GM23338 (cell line): ENCODE measurements at regions not wholly inside any gene's neighbourhood (a gene's known extent, or its start where the extent isn't known, plus 50 kb on each side); places are given as distances from the start of the nearest gene placed in this dataset.

Source experiments
- ATAC-seq: fragments of 200-7000 bp; cut with Tn5 transposase; 3 replicates; pipeline ENCODE4 v1.9.1; 2020
- DNase-seq: peaks from one replicate; pipeline ENCODE4 v3.0.0-alpha.2; 2015; ENCODE audit warnings: low spot score
- H2AFZ ChIP-seq: fragments of 200-600 bp; sonication (generic); 2 replicates; pipeline ENCODE4 v1.8.0; 2016; ENCODE audit warnings: antibody characterized with exemption, mild to moderate bottlenecking, moderate library complexity
- H3F3A ChIP-seq: fragments of 200-600 bp; sonication (generic); replicated peaks from 2 replicates; pipeline ENCODE4 v1.8.0; 2017; ENCODE audit warnings: antibody characterized with exemption, mixed run types, low read depth
- H3K27ac ChIP-seq: fragments of 200-600 bp; sonication (generic); 2 replicates; pipeline ENCODE4 v1.6.1; 2016; ENCODE audit warnings: low read depth
- H3K27me3 ChIP-seq: fragments of 200-600 bp; sonication (generic); 2 replicates; pipeline ENCODE4 v1.8.0; 2016; ENCODE audit warnings: mild to moderate bottlenecking, mixed run types, moderate library complexity; ENCODE audit not compliant: insufficient read depth
- H3K36me3 ChIP-seq: fragments of 200-600 bp; sonication (generic); 2 replicates; pipeline ENCODE4 v1.8.0; 2016; ENCODE audit warnings: mild to moderate bottlenecking; ENCODE audit not compliant: insufficient read depth
- H3K4me1 ChIP-seq: fragments of 200-600 bp; sonication (generic); 2 replicates; pipeline ENCODE4 v1.8.0; 2016; ENCODE audit warnings: mild to moderate bottlenecking, moderate library complexity; ENCODE audit not compliant: insufficient read depth
- H3K4me2 ChIP-seq: fragments of 200-600 bp; sonication (generic); 2 replicates; pipeline ENCODE4 v1.7.1; 2017; ENCODE audit warnings: mixed run types
- H3K4me3 ChIP-seq: fragments of 200-600 bp; sonication (generic); 2 replicates; pipeline ENCODE4 v1.6.1; 2016; ENCODE audit warnings: mixed run types
- H3K79me2 ChIP-seq: fragments of 200-600 bp; sonication (generic); replicated peaks from 2 replicates; pipeline ENCODE4 v1.8.0; 2017; ENCODE audit warnings: mild to moderate bottlenecking; ENCODE audit not compliant: insufficient read depth
- H3K9me2 ChIP-seq: fragments of 200-600 bp; sonication (generic); 2 replicates; pipeline ENCODE4 v1.8.0; 2017; ENCODE audit not compliant: insufficient read depth
- H4K20me1 ChIP-seq: fragments of 200-600 bp; sonication (generic); replicated peaks from 2 replicates; pipeline ENCODE4 v1.8.0; 2017; ENCODE audit warnings: mild to moderate bottlenecking; ENCODE audit not compliant: insufficient read depth
- H3K27ac Mint-ChIP-seq: 2 replicates; pipeline ENCODE4 v1.8.0; 2020; ENCODE audit warnings: inconsistent platforms, mild to moderate bottlenecking, moderate library complexity, mixed read lengths
- H3K27me3 Mint-ChIP-seq: 3 replicates; pipeline ENCODE4 v1.8.0; 2022; ENCODE audit warnings: low read depth, mild to moderate bottlenecking, moderate library complexity, mixed read lengths, inconsistent platforms; ENCODE audit not compliant: insufficient read depth, poor library complexity
- H3K36me3 Mint-ChIP-seq: 3 replicates; pipeline ENCODE4 v1.8.0; 2021; ENCODE audit warnings: low read depth, mild to moderate bottlenecking, inconsistent platforms, moderate library complexity, mixed read lengths
- H3K4me1 Mint-ChIP-seq: 3 replicates; pipeline ENCODE4 v1.8.0; 2020; ENCODE audit warnings: mild to moderate bottlenecking, inconsistent platforms, mixed read lengths
- H3K4me3 Mint-ChIP-seq: 3 replicates; pipeline ENCODE4 v1.8.0; 2021; ENCODE audit warnings: moderate library complexity, mild to moderate bottlenecking, inconsistent platforms, mixed read lengths
- H3K9me3 Mint-ChIP-seq: 3 replicates; pipeline ENCODE4 v1.8.0; 2020; ENCODE audit warnings: moderate library complexity, mild to moderate bottlenecking, inconsistent platforms, mixed read lengths
- CREB1 ChIP-seq: fragments of 250-450 bp; sonication (Bioruptor Pico); IDR thresholded peaks from 2 replicates; pipeline ENCODE4 v1.5.0; 2020; ENCODE audit warnings: low read depth, mild to moderate bottlenecking, moderate library complexity
- CTCF ChIP-seq, 2 experiments: fragments of 200-600 bp in 1 of 2; sonication (generic) in 1 of 2; conservative IDR thresholded peaks; 2 replicates each; pipeline versions ENCODE4 v1.5.1 to v1.6.1; 2016 to 2017; ENCODE audit warnings: antibody characterized with exemption in 2 of 2, low read depth in 2 of 2, mild to moderate bottlenecking in 2 of 2, moderate library complexity in 1 of 2
- ETS1 ChIP-seq: IDR thresholded peaks from 2 replicates; pipeline ENCODE4 v1.6.1; 2016; ENCODE audit warnings: antibody characterized with exemption
- EZH2 ChIP-seq: fragments of 200-600 bp; sonication (generic); IDR thresholded peaks from one replicate; pipeline ENCODE4 v1.8.0; 2017; ENCODE audit warnings: antibody characterized with exemption, mild to moderate bottlenecking, low read depth; ENCODE audit not compliant: unreplicated experiment
- EZH2phosphoT487 ChIP-seq: fragments of 200-600 bp; sonication (generic); IDR thresholded peaks from one replicate; pipeline ENCODE4 v1.8.1; 2018; ENCODE audit warnings: antibody characterized with exemption; ENCODE audit not compliant: unreplicated experiment
- JUNB ChIP-seq: IDR thresholded peaks from one replicate; pipeline ENCODE4 v1.6.1; 2016; ENCODE audit warnings: antibody characterized with exemption; ENCODE audit not compliant: unreplicated experiment
- NANOG ChIP-seq: IDR thresholded peaks from 2 replicates; pipeline ENCODE4 v1.6.1; 2016; ENCODE audit warnings: antibody characterized with exemption, borderline replicate concordance
- POLR2AphosphoS5 ChIP-seq: IDR thresholded peaks from 2 replicates; pipeline ENCODE4 v1.6.1; 2016; ENCODE audit warnings: antibody characterized with exemption, low read depth
- REST ChIP-seq: IDR thresholded peaks from one replicate; pipeline ENCODE4 v1.6.1; 2018; ENCODE audit warnings: antibody characterized with exemption; ENCODE audit not compliant: unreplicated experiment
- STAT1 ChIP-seq: IDR thresholded peaks from one replicate; pipeline ENCODE4 v1.6.1; 2016; ENCODE audit warnings: antibody characterized with exemption; ENCODE audit not compliant: unreplicated experiment
- ZNF114 ChIP-seq: fragments of 250-450 bp; sonication (Bioruptor Pico); IDR thresholded peaks from 2 replicates; pipeline ENCODE4 v1.5.0; 2020; ENCODE audit warnings: mild to moderate bottlenecking, moderate library complexity
- ZNF331 ChIP-seq: fragments of 250-450 bp; sonication (Bioruptor Pico); IDR thresholded peaks from 2 replicates; pipeline ENCODE4 v1.5.0; 2020; ENCODE audit warnings: low read depth, mild to moderate bottlenecking, moderate library complexity
- ZNF462 ChIP-seq: fragments of 250-450 bp; sonication (Bioruptor Pico); IDR thresholded peaks from 2 replicates; pipeline ENCODE4 v1.5.0; 2020; ENCODE audit warnings: mild to moderate bottlenecking, moderate library complexity

GRCh38 chr1:238457610-238458009 is 566.9 kb upstream of the ZP4 start:
- H3K4me1 Mint-ChIP-seq, result peaks cover 8% of the 10 kb centered on the region; the same call in 2 of the 3 replicates
- DNase-seq (no peak), ATAC-seq (no peak)
- Histone ChIP-seq H3K27ac (no peak overlapping the region), H3K4me3 (no peak overlapping the region), H2AFZ (no peak overlapping the region), H3K79me2 (no peaks in the 10 kb centered on the region), H3K4me2 (no peak overlapping the region), H3K4me1 (peaks cover 6% of the 10 kb centered on the region; the same call in 1 of the 2 replicates), H3K27me3 (no peaks in the 10 kb centered on the region), H4K20me1 (no peaks in the 10 kb centered on the region), H3F3A (no peaks in the 10 kb centered on the region), H3K36me3 (no peaks in the 10 kb centered on the region), H3K9me2 (no peaks in the 10 kb centered on the region)
- no peaks in the 10 kb centered on the region for H3K9me3 Mint-ChIP-seq
- TF ChIP-seq ZNF462 (CRISPR knock-in tag) (no peak), REST (no peak), JUNB (no peak), ETS1 (no peak), STAT1 (no peak), EZH2 (no peak), CTCF (conservative IDR thresholded peaks at IDR 0.05; ENCODE audit: low read depth in 2 of 2) (no peak), POLR2AphosphoS5 (no peak), NANOG (no peak), CREB1 (CRISPR knock-in tag) (no peak), ZNF331 (no peak), ZNF114 (CRISPR knock-in tag) (no peak), EZH2phosphoT487 (no peak)
- no peak overlapping the region for H3K4me3 Mint-ChIP-seq
- no peak overlapping the region for H3K27ac Mint-ChIP-seq
- no peaks in the 10 kb centered on the region for H3K27me3 Mint-ChIP-seq
- H3K36me3 Mint-ChIP-seq, result no peaks in the 10 kb centered on the region
